K562 (cell line): ENCODE measurements at regions not wholly inside any gene's neighbourhood (a gene's known extent, or its start where the extent isn't known, plus 50 kb on each side); places are given as distances from the start of the nearest gene placed in this dataset.

Experiments used
- ATAC-seq: fragments of 200-7000 bp; cut with Tn5 transposase; 3 replicates; pipeline ENCODE4 v1.9.1; 2020; ENCODE audit warnings: moderate library complexity
- BruUV-seq: library from RNA; stranded (reverse); fragments of 400-500 nt; replicated peaks from 2 replicates; lab custom pipeline; 2021; lab: Mats Ljungman, UMichigan
- CTCF ChIA-PET: fragments of 300-600 bp; formaldehyde crosslinking; extraction: SDS; loops from one replicate; lab custom pipeline; 2021; ENCODE audit warnings: low intra/inter-chr PET ratio; lab: Yijun Ruan, JAX
- POLR2A ChIA-PET: fragments of 300-600, 350-650 bp; sonication (Branson Sonifier 250); formaldehyde crosslinking; extraction: SDS; loops from one replicate; lab custom pipeline; 2021; ENCODE audit warnings: antibody characterized with exemption, inconsistent platforms; lab: Yijun Ruan, JAX
- DNase-seq, 4 experiments: peaks; one replicate each; pipeline versions ENCODE4 v3.0.0 to v3.0.0-alpha.2; 2011 to 2018; ENCODE audit warnings: low spot score in 3 of 4, mixed read lengths in 3 of 4; ENCODE audit errors: extremely low read depth in 1 of 4
- FAIRE-seq: peaks from 2 replicates; lab custom pipeline; 2011; peaks lifted over from hg19 to GRCh38; lab: Jason Lieb, UNC
- H2AFZ ChIP-seq: 2 replicates; pipeline ENCODE4 v1.6.0; 2011; ENCODE audit warnings: low read depth, low read length, control low read depth, inconsistent platforms
- H3K27ac ChIP-seq: fragments of 200-600 bp; 3 replicates; pipeline ENCODE4 v1.8.0; 2011; ENCODE audit warnings: low read depth, mild to moderate bottlenecking, control low read depth, inconsistent platforms, low read length, moderate library complexity, mixed read lengths; ENCODE audit errors: extremely low read depth
- H3K27me3 ChIP-seq, 2 experiments: fragments of 300-600 bp in 1 of 2; 2 replicates in 1 of 2; 3 replicates in 1 of 2; pipeline versions ENCODE4 v1.6.0 to v1.8.0; 2011; ENCODE audit warnings: inconsistent platforms in 2 of 2, low read length in 2 of 2, mild to moderate bottlenecking in 1 of 2, mixed read lengths in 1 of 2, moderate library complexity in 1 of 2; ENCODE audit not compliant: control insufficient read depth in 2 of 2, insufficient read depth in 2 of 2
- H3K36me3 ChIP-seq: fragments of 300-600 bp; 3 replicates; pipeline ENCODE4 v1.8.0; 2011; ENCODE audit warnings: mild to moderate bottlenecking, low read length, inconsistent platforms; ENCODE audit not compliant: control insufficient read depth, insufficient read depth
- H3K4me1 ChIP-seq, 2 experiments: fragments of 200-600 bp in 1 of 2; replicated peaks in 1 of 2; 2 replicates in 1 of 2; 3 replicates in 1 of 2; pipeline versions ENCODE4 v1.5.1 to v1.8.0; 2011; ENCODE audit warnings: inconsistent platforms in 2 of 2, low read length in 2 of 2, mild to moderate bottlenecking in 1 of 2, mixed read lengths in 1 of 2, moderate library complexity in 1 of 2; ENCODE audit not compliant: control insufficient read depth in 2 of 2, insufficient read depth in 2 of 2
- H3K4me2 ChIP-seq: 2 replicates; pipeline ENCODE4 v1.6.1; 2011; ENCODE audit warnings: low read length, control low read depth, inconsistent platforms, mixed read lengths; ENCODE audit not compliant: insufficient read depth
- H3K4me3 ChIP-seq: fragments of 200-600 bp; sonication (generic), shearing (Covaris generic); 2 replicates; pipeline ENCODE4 v1.5.1; 2016; ENCODE audit warnings: control low read depth, inconsistent platforms
- H3K79me2 ChIP-seq: fragments of 200-600 bp; 3 replicates; pipeline ENCODE4 v1.8.0; 2011; ENCODE audit warnings: low read length, inconsistent platforms; ENCODE audit not compliant: control insufficient read depth, insufficient read depth
- H3K9ac ChIP-seq, 2 experiments: 2 replicates each; pipeline versions ENCODE4 v1.6.0 to v1.6.1; 2011; ENCODE audit warnings: low read depth in 2 of 2, low read length in 2 of 2, control low read depth in 1 of 2, inconsistent platforms in 1 of 2, mild to moderate bottlenecking in 1 of 2, mixed read lengths in 1 of 2; ENCODE audit not compliant: insufficient read depth in 1 of 2
- H3K9me1 ChIP-seq: one replicate; pipeline ENCODE4 v1.6.0; 2011; ENCODE audit warnings: inconsistent platforms, mild to moderate bottlenecking, low read length, moderate library complexity; ENCODE audit not compliant: control insufficient read depth, insufficient read depth
- H3K9me3 ChIP-seq: replicated peaks from 2 replicates; pipeline ENCODE4 v1.5.1; 2011; ENCODE audit warnings: low read depth, low read length, inconsistent platforms; ENCODE audit not compliant: control insufficient read depth, insufficient read depth
- H4K20me1 ChIP-seq: replicated peaks from 2 replicates; pipeline ENCODE4 v1.6.1; 2011; ENCODE audit warnings: low read length, inconsistent platforms, mixed read lengths; ENCODE audit not compliant: control insufficient read depth, insufficient read depth
- CREB5 ChIP-seq: fragments of 250-450 bp; sonication (Bioruptor Pico); IDR thresholded peaks from 2 replicates; pipeline ENCODE4 v1.5.0; 2020; ENCODE audit warnings: mild to moderate bottlenecking
- HMGN3 ChIP-seq: IDR thresholded peaks from 2 replicates; pipeline ENCODE4 v1.6.1; 2011; ENCODE audit warnings: borderline replicate concordance, low read depth, mild to moderate bottlenecking, mixed read lengths, low read length; ENCODE audit not compliant: insufficient read length; ENCODE audit errors: extremely low read depth
- MBD1 ChIP-seq: fragments of 250-450 bp; sonication (Bioruptor Pico); IDR thresholded peaks from 2 replicates; pipeline ENCODE4 v1.8.0; 2022; ENCODE audit warnings: inconsistent platforms
- MTA3 ChIP-seq: fragments of 450-650 bp; formaldehyde crosslinking; IDR thresholded peaks from 2 replicates; pipeline ENCODE4 v1.6.1; 2017; ENCODE audit warnings: mild to moderate bottlenecking, borderline replicate concordance
- NR3C1 ChIP-seq: sonication (generic); formaldehyde crosslinking; IDR thresholded peaks from 2 replicates; pipeline ENCODE4 v1.8.1; 2022; ENCODE audit warnings: missing genetic modification reagents
- SRSF7 ChIP-seq: fragments of 200-400 bp; formaldehyde crosslinking; optimal IDR thresholded peaks from 2 replicates; pipeline ENCODE3; 2017; ENCODE audit warnings: mild to moderate bottlenecking, low read depth, low read length
- TEAD1 ChIP-seq, 2 experiments: fragments of 450-650 bp in 1 of 2; sonication (generic) in 1 of 2; formaldehyde crosslinking; IDR thresholded peaks; 2 replicates each; pipeline versions ENCODE4 v1.4.0 to v1.8.0; 2020 to 2022; ENCODE audit warnings: mild to moderate bottlenecking in 2 of 2, missing genetic modification reagents in 1 of 2
- TEAD2 ChIP-seq: fragments of 450-650 bp; IDR thresholded peaks from 2 replicates; pipeline ENCODE4 v1.6.1; 2016; ENCODE audit warnings: missing genetic modification characterization, control low read depth, missing compliant biosample characterization
- ZBTB8A ChIP-seq: fragments of 450-650 bp; IDR thresholded peaks from 2 replicates; pipeline ENCODE4 v1.6.1; 2018; ENCODE audit warnings: mild to moderate bottlenecking, moderate library complexity; ENCODE audit not compliant: partially characterized antibody
- ZEB2 ChIP-seq: fragments of 450-650 bp; IDR thresholded peaks from 2 replicates; pipeline ENCODE4 v1.6.1; 2016
- ZNF740 ChIP-seq, 3 experiments: fragments of 200-800 bp in 1 of 3; sonication (Bioruptor generic) in 1 of 3; sonication (generic) in 1 of 3; formaldehyde crosslinking in 1 of 3; IDR thresholded peaks; 2 replicates each; pipeline versions ENCODE4 v1.6.1 to v1.8.0; 2016 to 2022; ENCODE audit warnings: mild to moderate bottlenecking in 2 of 3, missing compliant biosample characterization in 2 of 3, missing genetic modification characterization in 2 of 3, missing genetic modification reagents in 1 of 3
- WGBS: fragments of 100-300 bp; shearing (Covaris generic); methylation state at CpG from one replicate; pipeline ENCODE4 v1.1.6; 2016; ENCODE audit warnings: low coverage, mixed read lengths; ENCODE audit not compliant: insufficient coverage; ENCODE audit errors: missing lambda C conversion rate; 5-methylcytosine and 5-hydroxymethylcytosine counted together
- in situ Hi-C: fragments of 300-500 bp; cut with MboI; formaldehyde crosslinking; loops from 4 replicates; pipeline ENCODE4 v1.15.0; 2018; ENCODE audit warnings: inconsistent platforms, mixed read lengths
- intact Hi-C: fragments of 100-400 bp; cut with micrococcal nuclease; formaldehyde crosslinking; loops from 2 replicates; pipeline ENCODE4 v1.14.2; 2022
- TF ChIP-seq, protein P1 (sequence below), 2 experiments: fragments of 150-350 bp in 1 of 2; IDR thresholded peaks; 2 replicates each; pipeline ENCODE4 v1.6.1; 2012 to 2016; ENCODE audit warnings: low read depth in 2 of 2, low read length in 2 of 2, mild to moderate bottlenecking in 1 of 2, moderate library complexity in 1 of 2

DNA sequence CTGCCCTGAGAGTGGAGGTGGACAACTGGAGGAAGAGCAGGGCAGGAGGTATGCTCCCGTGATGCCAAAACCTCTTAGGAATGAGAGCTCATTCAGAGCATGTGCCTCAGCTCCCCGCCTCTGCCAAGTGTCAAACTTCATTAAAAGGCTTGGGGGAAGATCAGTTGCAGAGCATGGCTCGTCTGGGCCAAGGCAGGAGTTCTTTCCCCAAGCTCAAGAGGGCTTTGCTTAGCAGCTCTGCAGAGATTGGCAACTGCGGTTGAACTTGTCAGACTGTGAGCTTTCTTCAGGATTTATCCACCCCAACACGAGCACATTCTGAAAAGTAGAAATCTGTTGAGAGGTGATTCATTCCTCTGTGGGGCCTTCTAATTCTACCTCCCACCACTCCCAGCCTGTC is 248.1 kb downstream of the HS3ST3A1 start:
- Histone ChIP-seq H3K36me3 (no peaks in the 10 kb centered on the region), H3K27ac (no peak overlapping the region), H3K4me2 (no peak overlapping the region), H3K9ac (no peak overlapping the region), H3K9me1 (no peaks in the 10 kb centered on the region), H3K27me3 (peaks cover 0 to 8% of the 10 kb centered on the region in 2 experiments; a peak in 1 of 5 replicates), H4K20me1 (no peaks in the 10 kb centered on the region), H3K79me2 (no peaks in the 10 kb centered on the region), H3K4me1 (no peaks in the 10 kb centered on the region; a peak in 1 of 5 replicates), H3K4me3 (no peak overlapping the region), H2AFZ (no peak overlapping the region), H3K9me3 (no peaks in the 10 kb centered on the region)
- CTCF ChIA-PET = no interaction called here
- 5% methylated on average over 4 of the region's 5 CpGs for WGBS
- in situ Hi-C loops (no loop called here), intact Hi-C loops (no loop called here)
- FAIRE-seq = no peak
- BruUV-seq = no TSS peak
- DNase-seq = no peak
- TF ChIP-seq NR3C1 (CRISPR knock-in tag) (no peak), CREB5 (CRISPR knock-in tag) (no peak), TEAD2 (tag) (no peak), ZBTB8A (no peak), MBD1 (CRISPR knock-in tag) (no peak), SRSF7 (no peak), ZNF740 (CRISPR knock-in tag; IDR thresholded peaks at IDR 0.05) (no peak), ZNF740 (tag; IDR thresholded peaks at IDR 0.05) (no peak), HMGN3 (no peak), TEAD1 (CRISPR knock-in tag; IDR thresholded peaks at IDR 0.05) (no peak), MTA3 (no peak), ZEB2 (no peak)
- TF ChIP-seq, protein P1, sequence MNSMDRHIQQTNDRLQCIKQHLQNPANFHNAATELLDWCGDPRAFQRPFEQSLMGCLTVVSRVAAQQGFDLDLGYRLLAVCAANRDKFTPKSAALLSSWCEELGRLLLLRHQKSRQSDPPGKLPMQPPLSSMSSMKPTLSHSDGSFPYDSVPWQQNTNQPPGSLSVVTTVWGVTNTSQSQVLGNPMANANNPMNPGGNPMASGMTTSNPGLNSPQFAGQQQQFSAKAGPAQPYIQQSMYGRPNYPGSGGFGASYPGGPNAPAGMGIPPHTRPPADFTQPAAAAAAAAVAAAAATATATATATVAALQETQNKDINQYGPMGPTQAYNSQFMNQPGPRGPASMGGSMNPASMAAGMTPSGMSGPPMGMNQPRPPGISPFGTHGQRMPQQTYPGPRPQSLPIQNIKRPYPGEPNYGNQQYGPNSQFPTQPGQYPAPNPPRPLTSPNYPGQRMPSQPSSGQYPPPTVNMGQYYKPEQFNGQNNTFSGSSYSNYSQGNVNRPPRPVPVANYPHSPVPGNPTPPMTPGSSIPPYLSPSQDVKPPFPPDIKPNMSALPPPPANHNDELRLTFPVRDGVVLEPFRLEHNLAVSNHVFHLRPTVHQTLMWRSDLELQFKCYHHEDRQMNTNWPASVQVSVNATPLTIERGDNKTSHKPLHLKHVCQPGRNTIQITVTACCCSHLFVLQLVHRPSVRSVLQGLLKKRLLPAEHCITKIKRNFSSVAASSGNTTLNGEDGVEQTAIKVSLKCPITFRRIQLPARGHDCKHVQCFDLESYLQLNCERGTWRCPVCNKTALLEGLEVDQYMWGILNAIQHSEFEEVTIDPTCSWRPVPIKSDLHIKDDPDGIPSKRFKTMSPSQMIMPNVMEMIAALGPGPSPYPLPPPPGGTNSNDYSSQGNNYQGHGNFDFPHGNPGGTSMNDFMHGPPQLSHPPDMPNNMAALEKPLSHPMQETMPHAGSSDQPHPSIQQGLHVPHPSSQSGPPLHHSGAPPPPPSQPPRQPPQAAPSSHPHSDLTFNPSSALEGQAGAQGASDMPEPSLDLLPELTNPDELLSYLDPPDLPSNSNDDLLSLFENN (IDR thresholded peaks at IDR 0.05; ENCODE audit: low read depth in 2 of 2, low read length in 2 of 2) = no peak
- POLR2A ChIA-PET = interaction anchor here (1.0 to 1.3 kb wide), 2 partner anchors 9 to 14 kb away, joined by 3 to 4 read pairs; no protein-coding TSS in a partner anchor
- ATAC-seq = no peak
